NCI-H345 (cell line): ENCODE measurements at regions not wholly inside any gene's neighbourhood (a gene's known extent, or its start where the extent isn't known, plus 50 kb on each side); places are given as distances from the start of the nearest gene placed in this dataset.
A peak's percentile ranks its signal among the peaks of the same experiment; 100 is the strongest.
"Not testable (repeated sequence)": the region's sequence is repeated elsewhere in the genome, so short reads cannot be mapped to it uniquely, and the experiment has no call there.

Experiments used
- DNase-seq: peaks from one replicate; lab custom pipeline; 2025; lab: John Stamatoyannopoulos, UW

DNA sequence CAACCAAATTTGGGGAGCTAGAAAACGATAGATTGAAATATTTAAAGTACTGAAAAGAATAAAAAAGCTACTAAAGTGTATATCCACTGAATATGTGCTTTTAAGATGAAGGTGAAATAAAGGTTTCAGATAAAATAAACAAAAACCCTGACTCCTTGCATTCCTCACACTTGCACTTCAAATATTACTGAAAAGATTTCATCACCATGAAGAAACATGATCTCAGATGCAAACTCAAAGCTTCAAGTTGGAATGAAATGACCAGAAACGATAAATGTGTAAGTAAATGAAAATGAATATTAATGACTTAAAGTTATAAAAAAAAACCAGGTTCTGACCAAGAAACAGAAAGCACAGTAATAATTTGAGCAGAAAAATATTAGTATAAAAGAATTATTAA lies 1246.0 kb upstream of the ACVR2A start:
- no peak for DNase-seq

GRCh38 chr2:146597291-146597690 lies 1247.5 kb upstream of the ACVR2A start:
- DNase-seq, result no peak

DNA sequence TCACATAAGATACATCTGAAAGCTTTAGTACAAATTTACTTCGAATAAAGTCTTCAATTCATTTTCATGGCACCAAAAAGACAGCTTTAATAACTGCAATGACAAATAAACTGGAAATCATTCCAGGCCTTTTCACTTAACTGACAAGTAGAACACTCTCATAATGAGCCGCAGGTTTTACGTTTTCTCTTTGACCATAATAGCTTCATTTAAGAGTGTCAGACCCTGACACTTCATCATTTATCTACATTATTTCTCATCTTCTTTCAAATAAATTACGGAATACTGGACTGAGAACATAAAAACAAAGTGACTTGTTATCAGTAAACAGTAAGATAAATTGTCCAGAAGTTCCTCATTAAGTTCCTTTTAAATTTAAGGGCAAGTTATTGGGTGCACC lies 1252.9 kb upstream of the ACVR2A start:
- no peak for DNase-seq

DNA sequence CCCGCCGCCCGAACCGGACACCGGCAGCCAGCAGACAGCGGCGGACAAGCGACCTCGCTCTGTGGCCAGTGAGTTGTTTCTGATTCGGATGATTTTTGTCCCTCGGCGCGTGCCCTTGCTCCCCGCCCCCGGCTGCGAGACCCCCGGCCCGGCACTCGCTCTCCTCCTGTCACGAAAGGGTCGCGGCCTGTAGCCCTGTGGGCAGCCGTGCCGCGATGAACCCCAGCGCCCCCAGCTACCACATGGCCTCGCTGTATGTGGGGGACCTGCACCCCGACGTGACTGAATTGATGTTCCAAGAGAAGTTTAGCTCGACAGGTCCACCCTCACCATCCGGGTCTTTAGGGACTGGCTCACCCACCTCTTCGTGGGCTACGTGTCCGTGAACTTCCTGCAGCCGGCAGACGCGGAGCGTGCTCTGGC lies 1257.5 kb upstream of the ACVR2A start:
- no peak for DNase-seq

DNA sequence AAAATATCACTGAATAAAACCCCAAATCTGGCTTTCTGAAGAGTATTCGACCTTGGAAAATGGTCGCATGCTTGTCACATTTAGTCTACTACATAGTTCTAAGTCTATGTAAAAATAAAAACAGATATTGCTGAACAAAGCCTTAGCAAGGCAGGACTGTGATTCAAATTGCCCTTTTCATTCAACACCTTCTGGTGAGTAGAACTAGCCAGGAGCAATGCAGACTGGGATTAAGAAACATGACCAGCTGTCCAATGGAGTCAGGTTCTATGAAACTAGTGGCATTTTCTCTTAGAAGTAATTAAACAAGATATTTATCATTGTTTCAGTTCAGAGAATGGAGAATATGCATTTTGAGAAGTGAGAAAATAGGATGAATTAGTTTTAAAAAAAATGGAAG lies 1260.5 kb upstream of the ACVR2A start:
- no peak for DNase-seq

DNA sequence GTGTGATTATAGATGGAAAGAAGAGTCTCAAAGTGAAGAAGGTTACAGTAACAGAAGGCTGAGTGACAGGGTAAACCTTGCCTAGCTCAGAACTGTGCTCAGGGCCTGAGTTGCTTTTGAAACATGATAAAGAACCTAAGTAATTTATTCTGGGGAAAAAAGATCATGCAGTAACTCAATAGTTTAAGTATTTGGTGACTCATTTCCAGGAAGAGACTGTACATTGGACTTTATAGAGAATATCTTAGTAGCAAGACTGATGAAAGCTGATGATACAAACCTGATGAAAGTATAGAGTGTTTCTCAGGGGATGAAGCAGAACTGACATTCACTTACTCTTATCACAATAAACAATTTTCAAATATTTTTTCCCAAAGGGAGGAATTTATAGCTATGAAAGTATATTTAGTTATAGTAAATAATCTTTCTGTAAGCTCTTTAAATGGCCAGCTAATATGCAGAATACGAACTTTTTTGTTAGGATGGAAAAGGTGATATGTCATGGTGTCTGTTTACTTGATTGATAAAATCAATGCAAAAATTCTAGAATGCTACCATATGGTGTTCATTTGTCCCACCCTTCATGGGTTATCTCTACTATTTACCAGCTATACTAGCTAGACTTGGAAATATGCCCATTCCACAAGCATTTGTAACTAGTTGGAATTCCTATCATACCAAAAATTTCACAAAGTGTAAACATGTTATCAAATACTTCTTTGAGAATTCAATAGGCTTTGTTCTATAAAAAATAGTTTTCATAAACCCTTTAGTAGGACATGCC lies 1265.5 kb upstream of the ACVR2A start:
- DNase-seq, result no peak

DNA sequence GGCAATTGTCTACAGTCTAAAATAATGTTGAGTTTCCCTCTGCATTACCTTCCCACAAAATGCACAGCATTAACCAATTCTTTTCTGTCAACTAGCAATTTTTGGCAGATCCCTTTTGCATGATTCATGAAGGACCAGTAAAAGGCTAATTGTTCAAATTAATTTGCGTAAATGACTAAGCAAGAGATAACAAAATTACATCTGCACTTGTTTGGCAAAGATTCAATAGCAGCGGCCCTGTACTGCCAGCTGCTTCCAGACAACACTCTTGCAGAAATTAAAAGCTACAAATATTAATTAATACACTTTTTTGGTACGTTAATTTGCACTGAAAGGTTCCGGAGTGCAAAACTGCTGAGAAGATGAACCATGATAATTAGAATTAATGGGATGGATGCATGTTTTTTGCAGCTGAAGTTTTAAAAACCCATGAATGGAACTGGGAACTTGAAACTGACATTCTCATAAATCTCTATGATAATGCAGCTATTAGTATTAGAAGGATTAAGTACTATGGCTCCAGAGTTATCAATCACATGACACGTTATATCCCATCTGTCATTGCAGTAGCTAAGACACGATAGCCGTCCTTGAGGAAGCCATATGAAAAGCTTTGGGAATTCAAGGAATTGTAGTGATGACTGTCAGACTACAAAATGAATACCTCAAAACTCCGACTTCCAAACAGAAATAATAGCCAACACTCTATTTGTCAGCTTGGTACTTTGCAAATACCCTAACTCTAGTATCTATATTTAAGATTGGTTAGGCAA lies 1268.3 kb upstream of the ACVR2A start:
- no peak for DNase-seq

DNA sequence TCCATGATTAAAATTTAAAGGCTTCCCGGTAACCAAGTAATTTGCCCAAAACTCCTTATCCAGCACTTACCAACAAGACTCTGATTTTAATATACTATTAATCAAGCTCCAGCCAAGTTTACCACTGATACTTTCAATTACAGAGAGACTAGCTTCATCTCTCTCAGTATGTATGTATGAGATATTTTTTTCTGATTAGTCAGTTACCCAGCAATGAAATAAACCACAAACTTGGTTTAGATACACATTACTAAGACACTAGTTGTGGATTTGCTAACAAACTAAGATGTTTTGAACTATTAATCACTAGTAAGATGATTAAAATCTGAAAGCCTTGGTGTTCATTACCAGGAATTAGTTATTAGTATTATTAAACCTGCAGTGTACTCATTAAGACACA lies 1272.2 kb upstream of the ACVR2A start:
- DNase-seq, result no peak

- no peak for DNase-seq
Measured at GRCh38 chr2:146561996-146562395, 1282.8 kb upstream of the ACVR2A start.

DNA sequence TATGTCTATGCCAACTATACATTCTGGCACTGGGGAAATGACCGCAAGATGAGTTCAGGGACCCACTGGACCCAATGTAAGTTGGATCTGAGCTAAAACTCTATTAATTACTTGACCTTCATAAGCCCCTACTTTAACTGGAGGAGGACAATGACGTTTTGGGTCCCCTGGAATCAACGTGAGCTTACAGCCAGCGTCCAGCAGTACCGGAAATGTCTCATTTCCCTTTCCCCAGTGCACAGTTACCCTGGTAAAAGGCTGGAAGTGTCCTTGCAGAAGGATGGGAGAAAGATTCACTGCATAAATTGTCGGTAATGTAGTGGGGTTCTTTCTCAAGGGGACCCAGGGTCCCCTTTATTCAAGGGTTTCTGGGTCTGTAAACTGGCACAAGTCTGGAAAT lies 1297.6 kb upstream of the ACVR2A start:
- no peak for DNase-seq

DNA sequence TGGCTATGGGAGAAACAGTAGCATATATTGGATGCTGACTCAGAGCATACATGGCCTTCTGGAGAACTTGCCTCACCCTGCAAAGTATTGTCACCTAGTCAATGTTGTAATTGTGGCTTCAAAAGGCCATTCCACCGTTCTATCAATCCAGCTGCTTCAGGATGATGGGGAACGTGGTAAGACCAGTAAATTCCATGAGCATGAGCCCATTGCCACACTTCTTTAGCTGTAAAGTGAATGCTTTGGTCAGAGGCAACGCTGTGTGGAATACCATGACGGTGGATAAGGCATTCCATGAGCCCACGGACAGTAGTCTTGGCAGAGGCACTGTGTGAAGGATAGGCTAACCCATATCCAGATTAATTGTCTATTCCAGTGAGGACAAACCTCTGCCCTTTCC lies 1300.1 kb upstream of the ACVR2A start:
- DNase-seq, result no peak

GRCh38 chr2:146541896-146542295 lies 1302.9 kb upstream of the ACVR2A start:
- DNase-seq, result no peak

DNA sequence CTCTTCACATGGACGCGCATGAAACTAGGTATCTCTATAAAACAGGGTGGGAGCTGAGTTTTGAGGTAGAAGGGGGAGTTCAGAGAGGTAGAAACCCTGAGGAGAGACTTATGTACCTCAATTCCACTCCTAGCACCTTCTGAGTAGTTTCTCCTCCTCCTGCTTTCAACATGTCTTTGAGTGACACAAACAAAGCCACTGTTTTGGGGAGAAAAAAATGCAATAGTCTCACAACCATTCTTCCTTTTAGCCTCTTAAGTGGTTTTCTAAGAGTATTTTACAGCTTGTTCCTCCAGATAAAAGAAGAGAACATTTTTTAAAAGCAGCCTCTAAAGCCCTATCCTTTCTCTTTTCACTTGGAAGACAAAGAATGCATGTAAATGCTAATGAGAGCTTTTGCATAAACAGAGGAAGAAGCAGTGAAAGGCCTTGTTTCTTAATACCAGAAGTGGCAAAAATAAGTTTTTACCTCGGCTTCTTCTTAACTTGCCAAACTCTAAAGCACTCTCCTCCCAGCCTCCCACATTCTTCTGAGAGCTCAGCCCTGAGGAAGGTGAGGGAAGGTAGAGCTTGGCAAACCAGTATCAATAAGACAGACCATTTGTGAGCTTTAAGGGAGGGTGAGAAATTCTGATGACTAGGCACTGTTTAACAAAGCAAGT lies 1304.4 kb upstream of the ACVR2A start:
- no peak for DNase-seq

DNA sequence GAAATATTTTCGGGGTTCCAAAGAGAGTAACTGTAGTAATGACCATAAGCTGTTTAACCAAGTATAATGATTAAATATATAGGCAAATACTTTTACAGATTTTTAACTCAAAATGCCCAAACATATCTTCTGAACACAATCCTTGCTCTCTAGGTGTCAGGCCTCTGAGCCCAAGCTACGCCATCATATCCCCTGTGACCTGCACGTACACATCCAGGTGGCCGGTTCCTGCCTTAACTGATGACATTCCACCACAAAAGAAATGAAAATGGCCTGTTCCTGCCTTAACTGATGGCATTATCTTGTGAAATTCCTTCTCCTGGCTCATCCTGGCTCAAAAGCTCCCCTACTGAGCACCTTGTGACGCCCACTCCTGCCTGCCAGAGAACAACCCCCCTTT lies 1305.1 kb upstream of the ACVR2A start:
- DNase-seq, result not testable (repeated sequence)

GRCh38 chr2:146537477-146537876 lies 1307.4 kb upstream of the ACVR2A start:
- DNase-seq, result no peak

- no peak for DNase-seq
Measured at GRCh38 chr2:146532509-146533147, 1312.2 kb upstream of the ACVR2A start.

GRCh38 chr2:146532009-146532408 lies 1312.8 kb upstream of the ACVR2A start:
- no peak for DNase-seq

GRCh38 chr2:146530886-146531285 lies 1313.9 kb upstream of the ACVR2A start:
- no peak for DNase-seq

DNA sequence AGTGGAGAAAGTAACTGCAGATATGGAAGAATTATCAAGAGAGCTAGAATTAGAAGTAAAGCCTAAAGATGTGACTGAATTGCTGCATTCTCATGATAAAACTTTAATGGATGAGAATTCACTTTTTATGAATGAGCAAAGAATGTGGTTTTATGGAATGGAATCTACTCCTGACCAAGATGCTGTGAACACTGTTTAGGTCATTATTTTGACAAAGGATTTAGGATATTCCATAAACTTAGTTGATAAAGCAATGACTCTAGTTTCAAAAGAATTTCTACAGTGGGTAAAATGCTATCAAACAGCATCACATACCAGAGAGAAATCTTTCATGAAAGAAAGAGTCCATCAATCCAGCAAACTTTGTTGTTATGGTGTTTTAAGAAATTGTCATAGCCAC lies 1317.7 kb upstream of the ACVR2A start:
- DNase-seq, result no peak

DNA sequence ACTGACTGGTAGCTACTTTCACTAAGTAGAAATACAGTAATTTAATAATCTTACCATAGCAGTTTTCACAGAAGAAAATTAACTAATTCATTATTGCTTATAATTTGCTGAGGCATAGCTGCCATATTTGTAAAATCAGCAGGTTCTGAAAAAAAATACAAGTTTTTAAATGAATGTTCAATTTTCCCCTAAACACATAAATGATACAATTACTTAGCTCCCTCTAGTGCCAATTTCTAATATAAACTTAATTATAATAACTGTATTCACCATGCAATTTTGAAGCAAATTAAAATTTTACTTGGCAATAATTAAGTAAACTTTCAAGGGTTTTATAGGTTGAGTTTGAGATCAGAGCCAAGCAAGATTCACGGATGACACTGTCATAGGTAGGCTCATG lies 1321.6 kb upstream of the ACVR2A start:
- peak; percentile 1 for DNase-seq

GRCh38 chr2:146506851-146507250 lies 1338.0 kb upstream of the ACVR2A start:
- DNase-seq, result no peak

GRCh38 chr2:146503366-146503765 lies 1341.5 kb upstream of the ACVR2A start:
- DNase-seq, result no peak

GRCh38 chr2:146496248-146496647 lies 1348.6 kb upstream of the ACVR2A start:
- DNase-seq, result no peak
